ENCODE measurements at regions not wholly inside any gene's neighbourhood (a gene's known extent, or its start where the extent isn't known, plus 50 kb on each side); places are given as distances from the start of the nearest gene placed in this dataset.
"Not testable (repeated sequence)": the region's sequence is repeated elsewhere in the genome, so short reads cannot be mapped to it uniquely, and the experiment has no call there.

GRCh38 chr10:111648046-111648445, 535.5 kb downstream of the GPAM start:
- no peak for TF ChIP-seq CTCF (IDR thresholded peaks at IDR 0.05; ENCODE audit: borderline replicate concordance, control extremely low read depth, extremely low read depth, insufficient read depth, missing control alignments)
- in situ Hi-C loops (cut with MboI; ENCODE audit: low sequenced_read_pairs, unreplicated experiment), result no loop called here
- no peak for DNase-seq (ENCODE audit: low spot score)

- in situ Hi-C loops (cut with MboI; ENCODE audit: low sequenced_read_pairs, unreplicated experiment); DNase-seq (ENCODE audit: low spot score): not testable (repeated sequence)
These were observed 534.5 kb downstream of the GPAM start for GRCh38 chr10:111649080-111649479.

- no peak for TF ChIP-seq CTCF (IDR thresholded peaks at IDR 0.05; ENCODE audit: borderline replicate concordance, control extremely low read depth, extremely low read depth, insufficient read depth, missing control alignments)
- no peak for DNase-seq (ENCODE audit: low spot score)
- in situ Hi-C loops (cut with MboI; ENCODE audit: low sequenced_read_pairs, unreplicated experiment), result no loop called here
These were observed 533.5 kb downstream of the GPAM start for GRCh38 chr10:111650088-111650487.

- DNase-seq (ENCODE audit: low spot score), result no peak
- no peak for TF ChIP-seq CTCF (IDR thresholded peaks at IDR 0.05; ENCODE audit: borderline replicate concordance, control extremely low read depth, extremely low read depth, insufficient read depth, missing control alignments)
- in situ Hi-C loops (cut with MboI; ENCODE audit: low sequenced_read_pairs, unreplicated experiment), result no loop called here
These were observed 527.5 kb downstream of the GPAM start for GRCh38 chr10:111656066-111656465.

GRCh38 chr10:111677759-111678158, 505.8 kb downstream of the GPAM start:
- DNase-seq (ENCODE audit: low spot score), result no peak
- TF ChIP-seq CTCF (IDR thresholded peaks at IDR 0.05; ENCODE audit: borderline replicate concordance, control extremely low read depth, extremely low read depth, insufficient read depth, missing control alignments), result no peak
- in situ Hi-C loops (cut with MboI; ENCODE audit: low sequenced_read_pairs, unreplicated experiment), result no loop called here

- no peak for TF ChIP-seq CTCF (IDR thresholded peaks at IDR 0.05; ENCODE audit: borderline replicate concordance, control extremely low read depth, extremely low read depth, insufficient read depth, missing control alignments)
- in situ Hi-C loops (cut with MboI; ENCODE audit: low sequenced_read_pairs, unreplicated experiment), result no loop called here
- no peak for DNase-seq (ENCODE audit: low spot score)
These were observed 496.8 kb downstream of the GPAM start for GRCh38 chr10:111686796-111687195.

- DNase-seq (ENCODE audit: low spot score), result no peak
- in situ Hi-C loops (cut with MboI; ENCODE audit: low sequenced_read_pairs, unreplicated experiment), result no loop called here
- no peak for TF ChIP-seq CTCF (IDR thresholded peaks at IDR 0.05; ENCODE audit: borderline replicate concordance, control extremely low read depth, extremely low read depth, insufficient read depth, missing control alignments)
These were observed 484.9 kb downstream of the GPAM start for GRCh38 chr10:111698711-111699110.

Data from GM13976 (cell line).